Astrocyte of the cerebellum (primary cell): ENCODE measurements at regions not wholly inside any gene's neighbourhood (a gene's known extent, or its start where the extent isn't known, plus 50 kb on each side); places are given as distances from the start of the nearest gene placed in this dataset.

ENCODE experiments used
- DNase-seq: peaks from one replicate; pipeline ENCODE4 v3.0.0-alpha.2; 2011; ENCODE audit warnings: low read depth
- H3K4me3 ChIP-seq: 2 replicates; pipeline ENCODE4 v1.5.1; 2011; ENCODE audit warnings: mild to moderate bottlenecking, low read depth, low read length, moderate library complexity
- in situ Hi-C: cut with HindIII; loops from 2 replicates; pipeline ENCODE4 v1.10.0; 2017; ENCODE audit warnings: low sequenced_read_pairs
- TF ChIP-seq, protein P1 (sequence below): IDR thresholded peaks from 2 replicates; pipeline ENCODE4 v1.5.1; 2012; ENCODE audit warnings: low read length, low read depth, moderate library complexity, mild to moderate bottlenecking; ENCODE audit errors: missing control alignments

DNA sequence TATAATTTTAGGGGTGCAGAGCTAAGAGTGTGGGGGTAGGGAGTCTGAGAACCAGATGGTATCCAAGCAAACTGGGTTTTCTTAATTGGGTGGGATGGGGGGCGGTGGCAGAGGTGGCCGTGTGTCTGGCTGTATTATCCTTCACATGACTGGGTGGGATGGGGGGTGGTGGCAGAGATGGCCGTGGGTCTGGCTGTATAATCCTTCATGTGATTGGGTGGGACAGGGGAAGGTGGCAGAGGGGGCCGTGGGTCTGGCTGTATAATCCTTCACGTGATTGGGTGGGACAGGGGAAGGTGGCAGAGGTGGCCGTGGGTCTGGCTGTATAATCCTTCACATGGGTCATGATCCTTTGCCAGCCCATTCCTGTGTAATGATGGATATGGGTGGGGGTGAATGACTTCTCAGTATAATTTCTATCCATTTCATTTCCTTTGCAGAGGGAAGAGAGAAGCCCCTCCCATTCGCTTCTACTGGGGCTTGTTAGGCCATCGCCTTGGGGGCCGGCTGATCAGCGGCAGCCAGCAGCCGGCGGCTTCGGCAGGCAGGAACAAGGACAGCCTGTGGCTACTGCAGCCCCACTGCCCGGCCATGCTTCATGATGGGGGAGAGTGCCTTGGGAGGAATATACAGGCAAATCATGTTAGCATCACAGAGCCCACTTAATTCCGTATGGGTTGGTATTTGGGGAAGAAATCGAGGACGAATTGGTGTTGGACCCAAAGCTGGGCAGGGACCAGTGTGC, 179.6 kb upstream of the MKI67 start:
- TF ChIP-seq, protein P1, sequence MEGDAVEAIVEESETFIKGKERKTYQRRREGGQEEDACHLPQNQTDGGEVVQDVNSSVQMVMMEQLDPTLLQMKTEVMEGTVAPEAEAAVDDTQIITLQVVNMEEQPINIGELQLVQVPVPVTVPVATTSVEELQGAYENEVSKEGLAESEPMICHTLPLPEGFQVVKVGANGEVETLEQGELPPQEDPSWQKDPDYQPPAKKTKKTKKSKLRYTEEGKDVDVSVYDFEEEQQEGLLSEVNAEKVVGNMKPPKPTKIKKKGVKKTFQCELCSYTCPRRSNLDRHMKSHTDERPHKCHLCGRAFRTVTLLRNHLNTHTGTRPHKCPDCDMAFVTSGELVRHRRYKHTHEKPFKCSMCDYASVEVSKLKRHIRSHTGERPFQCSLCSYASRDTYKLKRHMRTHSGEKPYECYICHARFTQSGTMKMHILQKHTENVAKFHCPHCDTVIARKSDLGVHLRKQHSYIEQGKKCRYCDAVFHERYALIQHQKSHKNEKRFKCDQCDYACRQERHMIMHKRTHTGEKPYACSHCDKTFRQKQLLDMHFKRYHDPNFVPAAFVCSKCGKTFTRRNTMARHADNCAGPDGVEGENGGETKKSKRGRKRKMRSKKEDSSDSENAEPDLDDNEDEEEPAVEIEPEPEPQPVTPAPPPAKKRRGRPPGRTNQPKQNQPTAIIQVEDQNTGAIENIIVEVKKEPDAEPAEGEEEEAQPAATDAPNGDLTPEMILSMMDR = no peak
- no peak overlapping the region for H3K4me3 ChIP-seq
- no peak for DNase-seq
- in situ Hi-C loops = no loop called here

DNA sequence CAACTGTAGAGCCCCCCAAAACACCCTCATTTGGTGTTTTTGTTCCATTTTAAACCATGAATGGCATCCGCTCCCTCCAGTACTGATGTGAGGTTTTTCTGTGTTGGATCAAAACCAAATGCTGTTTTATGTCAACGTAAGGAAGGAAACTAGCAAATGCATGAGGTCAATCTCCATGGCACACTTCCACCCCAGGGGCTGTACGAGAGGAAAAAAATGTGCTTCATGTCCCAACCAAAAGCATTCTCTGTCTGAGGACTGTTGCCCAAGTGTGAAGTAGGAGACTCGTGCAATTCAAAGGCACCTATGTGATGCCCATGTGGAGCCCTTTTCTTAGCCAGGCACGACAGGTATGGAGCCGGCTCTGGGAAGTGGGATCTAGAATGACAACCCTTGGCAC, 180.3 kb upstream of the MKI67 start:
- DNase-seq = no peak
- H3K4me3 ChIP-seq = no peak overlapping the region
- TF ChIP-seq, protein P1 = no peak
- in situ Hi-C loops = no loop called here

DNA sequence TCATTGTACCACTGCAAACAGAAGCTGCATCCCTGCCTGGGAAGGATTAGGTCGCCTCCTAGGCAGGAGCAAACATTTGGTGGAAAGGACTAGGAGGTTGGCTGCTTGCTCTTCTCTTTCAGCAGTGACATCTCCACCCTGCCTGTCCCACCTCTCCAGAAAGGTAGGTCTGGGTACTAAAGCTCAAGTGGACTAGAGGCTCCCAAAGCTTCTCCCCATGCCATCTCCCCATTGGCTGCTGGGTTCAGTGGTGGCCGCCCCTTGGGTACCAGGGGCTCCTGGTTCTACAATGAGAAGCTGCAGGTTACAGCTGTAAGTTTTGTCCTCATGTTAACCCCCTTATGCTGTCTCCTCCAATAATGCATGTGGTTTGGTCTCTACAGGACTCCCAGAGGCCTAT, 180.7 kb upstream of the MKI67 start:
- in situ Hi-C loops = no loop called here
- TF ChIP-seq, protein P1 = no peak
- no peak overlapping the region for H3K4me3 ChIP-seq
- DNase-seq = no peak

DNA sequence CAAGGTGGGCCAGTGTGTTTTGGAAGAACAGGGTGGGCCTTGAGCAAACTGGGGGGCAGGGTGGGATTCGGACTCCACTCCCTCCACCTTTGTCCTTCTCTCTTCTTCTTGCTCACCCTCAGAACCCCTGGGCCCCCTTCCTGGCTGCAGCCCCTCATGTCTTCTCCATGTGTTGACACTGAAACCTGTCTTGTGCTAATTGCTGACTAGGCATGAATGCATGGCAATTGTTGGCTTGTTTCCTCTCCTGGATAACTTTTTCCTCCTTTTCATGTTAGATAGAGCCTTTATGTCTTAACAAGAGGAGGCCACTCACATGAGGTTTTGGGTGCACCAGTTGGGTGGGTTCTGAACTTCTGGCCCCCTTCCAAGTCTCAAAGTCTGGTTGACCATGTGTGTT, 181.6 kb upstream of the MKI67 start:
- no peak for DNase-seq
- TF ChIP-seq, protein P1 = no peak
- no peak overlapping the region for H3K4me3 ChIP-seq
- in situ Hi-C loops = no loop called here

DNA sequence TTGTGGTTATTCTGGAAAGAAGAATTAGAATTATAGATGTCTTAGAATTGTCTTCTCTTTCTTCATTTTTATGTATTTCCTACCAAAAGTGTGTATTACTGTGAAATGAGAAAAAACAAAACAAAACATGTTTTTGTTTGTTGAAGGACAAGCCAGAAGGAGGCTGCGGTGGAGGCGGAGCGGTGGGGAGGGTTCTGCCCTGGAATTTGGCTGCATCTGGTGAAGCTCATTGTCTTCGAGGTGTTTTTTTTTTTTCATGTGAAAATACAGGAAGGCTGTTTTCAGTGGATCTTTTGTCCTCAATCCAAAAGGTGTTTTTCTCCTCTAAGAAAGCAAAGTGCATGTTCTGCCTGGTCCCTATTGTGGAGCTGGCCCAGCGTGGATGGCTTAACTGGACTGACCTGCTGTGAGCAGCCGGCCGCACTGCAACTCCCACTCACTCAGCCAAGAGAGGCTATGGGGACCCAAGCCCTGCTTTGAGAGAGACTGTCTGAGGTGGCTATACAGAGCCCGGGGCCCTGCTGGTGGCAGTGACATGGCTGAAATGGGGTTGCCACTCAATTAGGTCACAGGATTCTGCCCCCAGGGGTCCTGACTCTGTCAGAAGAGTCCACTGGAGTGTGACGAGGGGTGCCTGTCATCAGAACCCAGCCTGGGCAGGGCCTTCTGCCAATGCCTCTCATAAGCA, 184.9 kb upstream of the MKI67 start:
- TF ChIP-seq, protein P1 = no peak
- no peak overlapping the region for H3K4me3 ChIP-seq
- in situ Hi-C loops = no loop called here
- no peak for DNase-seq

DNA sequence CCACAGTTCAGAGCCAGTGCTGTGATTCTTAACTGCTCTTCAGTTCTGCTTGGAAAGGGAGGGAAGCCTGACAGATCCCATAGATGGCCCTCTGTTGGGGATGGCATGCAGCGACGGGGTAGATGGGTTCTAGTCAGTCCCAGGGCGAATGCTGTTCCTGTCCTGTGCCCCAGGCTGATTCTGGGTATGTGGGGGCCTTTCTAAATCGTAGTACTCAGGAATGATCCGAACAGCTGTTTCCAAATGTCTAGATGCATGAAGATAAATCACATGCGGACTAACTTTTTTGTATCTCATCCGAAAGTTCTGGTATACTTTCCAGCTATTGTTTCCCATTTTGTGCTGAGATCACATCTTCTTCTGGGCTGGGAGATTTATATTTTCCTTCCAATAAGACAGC, 186.0 kb upstream of the MKI67 start:
- in situ Hi-C loops = no loop called here
- TF ChIP-seq, protein P1 = no peak
- H3K4me3 ChIP-seq = no peak overlapping the region
- no peak for DNase-seq
